GOT3 (cell line): ENCODE measurements at regions not wholly inside any gene's neighbourhood (a gene's known extent, or its start where the extent isn't known, plus 50 kb on each side); places are given as distances from the start of the nearest gene placed in this dataset.

ENCODE experiments used
- DNase-seq: peaks from one replicate; lab custom pipeline; 2025; ENCODE audit warnings: mixed read lengths; lab: John Stamatoyannopoulos, UW

GRCh38 chr2:180660881-180661685 lies 319.3 kb upstream of the UBE2E3 start:
- DNase-seq = no peak

GRCh38 chr2:180660207-180660606 lies 320.2 kb upstream of the UBE2E3 start:
- no peak for DNase-seq

GRCh38 chr2:180657054-180657453 lies 323.4 kb upstream of the UBE2E3 start:
- DNase-seq = no peak

- DNase-seq = no peak
These were observed 324.0 kb upstream of the UBE2E3 start for GRCh38 chr2:180656455-180656847.

- DNase-seq = no peak
These were observed 324.5 kb upstream of the UBE2E3 start for GRCh38 chr2:180655842-180656454.

GRCh38 chr2:180655393-180655792 lies 325.0 kb upstream of the UBE2E3 start:
- no peak for DNase-seq

GRCh38 chr2:180653481-180653880 lies 326.9 kb upstream of the UBE2E3 start:
- DNase-seq = no peak

GRCh38 chr2:180652794-180653193 lies 327.6 kb upstream of the UBE2E3 start:
- DNase-seq = no peak

- no peak for DNase-seq
These were observed 328.8 kb upstream of the UBE2E3 start for GRCh38 chr2:180651596-180651995.

GRCh38 chr2:180647621-180648020 lies 332.8 kb upstream of the UBE2E3 start:
- no peak for DNase-seq

- DNase-seq = no peak
These were observed 333.2 kb upstream of the UBE2E3 start for GRCh38 chr2:180647221-180647620.

- DNase-seq = no peak
These were observed 333.6 kb upstream of the UBE2E3 start for GRCh38 chr2:180646756-180647155.

GRCh38 chr2:180644709-180645108 lies 335.7 kb upstream of the UBE2E3 start:
- no peak for DNase-seq

- DNase-seq = no peak
These were observed 349.6 kb upstream of the UBE2E3 start for GRCh38 chr2:180630756-180631155.

- DNase-seq = no peak
These were observed 355.2 kb upstream of the UBE2E3 start for GRCh38 chr2:180625006-180625844.

- DNase-seq = no peak
These were observed 358.2 kb upstream of the UBE2E3 start for GRCh38 chr2:180621941-180622918.

GRCh38 chr2:180621366-180621765 lies 359.0 kb upstream of the UBE2E3 start:
- no peak for DNase-seq

- no peak for DNase-seq
These were observed 361.8 kb upstream of the UBE2E3 start for GRCh38 chr2:180618570-180618969.

- DNase-seq = no peak
These were observed 365.6 kb upstream of the UBE2E3 start for GRCh38 chr2:180614776-180615175.

- DNase-seq = no peak
These were observed 370.6 kb upstream of the UBE2E3 start for GRCh38 chr2:180609626-180610340.

GRCh38 chr2:180607514-180608049 lies 372.8 kb upstream of the UBE2E3 start:
- no peak for DNase-seq
